Muscle of arm (tissue), 1 donor: ENCODE measurements at regions not wholly inside any gene's neighbourhood (a gene's known extent, or its start where the extent isn't known, plus 50 kb on each side); places are given as distances from the start of the nearest gene placed in this dataset.

Experiments used
- DNase-seq: peaks from one replicate; pipeline ENCODE4 v3.0.0-alpha.2; 2013

GRCh38 chr6:14187406-14187805, 69.8 kb downstream of the CD83 start:
- DNase-seq: no peak

GRCh38 chr6:14189074-14189473, 71.5 kb downstream of the CD83 start:
- DNase-seq: no peak

- DNase-seq: peak; percentile 33
Measured at GRCh38 chr6:14190191-14190928, 72.8 kb downstream of the CD83 start.

- no peak for DNase-seq
Measured at GRCh38 chr6:14190929-14191224, 73.3 kb downstream of the CD83 start.

GRCh38 chr6:14191761-14192160, 74.2 kb downstream of the CD83 start:
- no peak for DNase-seq

GRCh38 chr6:14192216-14192788, 74.7 kb downstream of the CD83 start:
- DNase-seq: no peak

GRCh38 chr6:14193524-14193923, 76.0 kb downstream of the CD83 start:
- no peak for DNase-seq

- no peak for DNase-seq
Measured at GRCh38 chr6:14194483-14194882, 76.9 kb downstream of the CD83 start.

- no peak for DNase-seq
Measured at GRCh38 chr6:14194976-14195375, 77.4 kb downstream of the CD83 start.

- no peak for DNase-seq
Measured at GRCh38 chr6:14196026-14196425, 78.5 kb downstream of the CD83 start.

- DNase-seq: no peak
Measured at GRCh38 chr6:14197118-14197517, 79.5 kb downstream of the CD83 start.

GRCh38 chr6:14200047-14200446, 82.5 kb downstream of the CD83 start:
- DNase-seq: no peak

GRCh38 chr6:14202947-14203346, 85.4 kb downstream of the CD83 start:
- DNase-seq: no peak

- DNase-seq: no peak
Measured at GRCh38 chr6:14206391-14206790, 88.8 kb downstream of the CD83 start.

- no peak for DNase-seq
Measured at GRCh38 chr6:14207448-14207847, 89.9 kb downstream of the CD83 start.

- DNase-seq: no peak
Measured at GRCh38 chr6:14209000-14209399, 91.4 kb downstream of the CD83 start.

GRCh38 chr6:14210077-14210476, 92.5 kb downstream of the CD83 start:
- no peak for DNase-seq

GRCh38 chr6:14210663-14211561, 93.3 kb downstream of the CD83 start:
- peak; percentile 88 for DNase-seq

- DNase-seq: no peak
Measured at GRCh38 chr6:14211562-14211942, 94.0 kb downstream of the CD83 start.

GRCh38 chr6:14212020-14212419, 94.4 kb downstream of the CD83 start:
- no peak for DNase-seq

GRCh38 chr6:14212632-14213031, 95.1 kb downstream of the CD83 start:
- no peak for DNase-seq

GRCh38 chr6:14216946-14217684, 99.5 kb downstream of the CD83 start:
- peak; percentile 34 for DNase-seq
